HG03521 (cell line): ENCODE measurements at regions not wholly inside any gene's neighbourhood (a gene's known extent, or its start where the extent isn't known, plus 50 kb on each side); places are given as distances from the start of the nearest gene placed in this dataset.

Source experiments
- ATAC-seq: cut with Tn5 transposase; IDR thresholded peaks from one replicate; pipeline ENCODE4 v1.9.1; 2021; ENCODE audit warnings: mild to moderate bottlenecking, moderate library complexity; ENCODE audit not compliant: unreplicated experiment

DNA sequence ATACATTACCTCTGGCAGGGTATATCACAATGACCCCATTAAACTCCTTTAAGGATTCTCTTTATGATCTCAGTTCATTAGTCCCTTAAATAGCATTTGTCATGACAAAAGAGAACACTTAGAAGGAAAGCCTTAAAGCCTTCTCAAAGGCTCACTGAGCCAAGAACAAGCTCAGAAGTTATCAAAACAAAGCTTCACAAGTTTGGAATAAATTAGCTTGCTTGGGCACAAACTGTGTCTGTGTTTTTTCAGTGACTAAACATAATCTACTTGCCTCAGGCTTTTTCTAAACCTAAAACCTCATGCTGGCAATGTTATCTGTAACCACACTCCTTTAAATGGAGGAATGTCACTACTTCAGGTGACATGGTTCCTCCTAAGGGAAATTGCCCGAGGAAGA lies 1114.9 kb upstream of the C9orf72 start:
- ATAC-seq, result no peak

DNA sequence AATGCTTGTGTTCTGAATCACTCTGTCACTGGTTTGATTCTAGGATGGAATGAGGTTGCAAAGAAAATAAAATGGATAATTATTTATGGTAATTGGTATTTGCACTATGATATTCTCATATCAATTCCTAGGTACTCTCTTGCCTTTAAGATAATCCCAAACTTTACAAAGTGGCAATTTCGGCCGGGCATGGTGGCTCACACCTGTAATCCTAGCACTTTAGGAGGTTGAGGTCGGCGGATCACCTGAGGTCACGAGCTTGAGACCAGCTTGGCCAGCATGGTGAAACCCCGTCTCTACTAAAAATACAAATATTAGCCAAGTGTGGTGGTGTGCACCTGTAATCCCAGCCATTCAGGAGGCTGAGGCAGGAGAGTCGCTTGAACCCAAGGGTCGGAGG lies 1118.7 kb upstream of the C9orf72 start:
- ATAC-seq, result no peak

DNA sequence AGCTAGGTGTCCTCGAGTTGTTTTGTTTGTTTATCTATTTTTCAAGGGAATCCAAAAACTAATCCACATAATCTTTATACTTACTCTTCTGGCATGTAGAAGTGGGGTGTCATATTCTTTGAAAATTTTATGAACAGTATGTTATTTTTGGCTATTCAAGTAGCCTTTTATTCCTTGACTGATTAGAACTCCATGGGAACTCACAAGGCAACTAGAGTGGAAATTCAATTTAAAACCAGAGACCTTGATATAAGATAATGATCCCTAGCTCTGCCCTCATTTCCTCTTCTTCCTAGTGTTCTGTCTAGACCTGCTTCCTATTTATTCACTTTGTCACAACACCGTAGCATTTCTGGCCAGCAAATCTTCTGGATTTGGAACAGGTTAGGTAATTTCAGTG lies 1123.7 kb upstream of the C9orf72 start:
- no peak for ATAC-seq

DNA sequence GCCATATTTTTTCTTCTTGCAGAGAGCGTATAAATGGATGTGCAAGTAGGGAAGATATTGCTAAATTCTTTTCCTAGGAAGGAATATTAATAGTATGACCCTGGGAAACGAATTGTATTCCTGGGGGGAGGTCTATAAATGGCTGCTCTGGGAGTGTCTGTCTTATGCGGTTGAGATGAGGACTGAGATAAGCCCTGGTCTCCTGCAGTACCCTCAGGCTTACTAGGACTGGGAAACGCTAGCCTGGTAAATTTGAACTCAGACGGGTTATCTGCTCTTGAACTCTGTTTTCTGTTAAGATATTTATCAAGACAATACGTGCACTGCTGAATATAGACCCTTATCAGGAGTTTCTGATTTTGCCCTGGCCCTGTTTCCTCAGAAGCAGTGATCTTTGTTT lies 1126.4 kb upstream of the C9orf72 start:
- ATAC-seq, result no peak

DNA sequence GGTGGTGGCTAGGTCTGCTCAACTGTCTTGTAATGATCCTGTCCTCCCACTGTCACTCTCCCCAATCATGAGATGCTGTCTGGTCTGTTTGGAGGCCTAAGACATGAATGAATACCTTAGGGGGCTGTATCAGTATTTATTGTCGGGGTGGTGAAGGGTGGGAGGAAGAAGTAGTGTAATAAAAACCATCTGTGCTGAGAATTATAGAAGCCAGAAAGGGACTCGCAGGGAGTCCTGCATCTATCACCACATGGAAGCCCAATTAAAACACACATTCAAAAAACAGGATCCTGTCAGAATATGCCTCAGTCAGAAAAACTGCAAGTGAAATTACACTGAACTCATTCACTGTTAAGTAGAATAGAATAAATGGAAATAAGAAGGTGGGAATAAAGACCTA lies 1134.3 kb upstream of the C9orf72 start:
- no peak for ATAC-seq

DNA sequence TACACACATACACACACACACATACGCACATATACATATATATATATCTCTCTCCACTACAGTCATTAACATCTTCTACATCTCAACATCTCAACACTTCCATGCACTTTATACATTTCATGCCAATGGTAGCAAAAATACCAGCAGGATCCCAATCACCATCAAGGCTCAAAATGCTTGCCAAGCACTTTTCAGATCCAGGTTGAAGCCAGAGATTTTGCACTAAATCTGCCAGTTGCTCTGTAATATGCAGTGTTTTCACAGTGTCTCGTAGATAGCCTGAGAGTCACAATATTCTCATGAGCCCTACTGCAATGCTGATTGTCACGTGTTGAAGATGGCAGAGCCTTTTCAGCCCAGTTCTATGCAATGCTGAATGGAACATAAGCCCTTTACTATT lies 1140.9 kb upstream of the C9orf72 start:
- ATAC-seq, result no peak

DNA sequence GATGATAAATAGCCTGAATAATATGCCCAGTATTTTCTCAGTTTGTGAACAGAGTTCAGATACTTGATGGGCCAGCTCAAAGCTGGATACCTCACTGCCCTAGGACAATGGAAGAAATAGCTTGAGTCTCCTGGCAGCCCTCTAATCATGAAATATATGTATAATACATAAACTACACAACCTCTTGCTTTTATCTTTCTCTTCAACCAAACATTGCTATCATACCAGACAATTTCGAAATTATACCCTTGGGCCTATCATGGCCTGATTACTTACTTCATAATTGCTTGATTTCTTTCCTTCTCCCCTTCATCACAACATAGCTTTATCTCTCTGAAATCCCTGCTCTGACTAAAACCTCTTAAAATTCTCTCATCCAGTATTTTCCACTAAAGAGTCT lies 1144.9 kb upstream of the C9orf72 start:
- ATAC-seq, result no peak

DNA sequence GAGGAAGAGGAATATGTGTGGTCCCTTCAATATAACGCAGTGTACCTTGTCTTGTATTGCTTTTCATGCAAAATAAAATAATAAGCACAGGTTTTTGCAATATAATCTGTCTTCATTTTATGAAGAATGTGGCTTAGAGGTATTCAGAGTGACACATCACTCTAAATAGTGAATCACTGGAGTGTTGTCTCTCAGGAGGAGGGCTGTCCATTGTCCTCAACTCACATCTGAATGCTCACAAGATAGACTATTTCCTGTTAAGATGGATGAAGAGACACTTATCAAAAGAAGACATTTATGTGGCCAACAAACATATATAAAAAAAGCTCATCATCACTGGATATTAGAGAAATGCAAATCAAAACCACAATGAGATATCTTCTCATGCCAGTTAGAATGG lies 1147.5 kb upstream of the C9orf72 start:
- no peak for ATAC-seq

DNA sequence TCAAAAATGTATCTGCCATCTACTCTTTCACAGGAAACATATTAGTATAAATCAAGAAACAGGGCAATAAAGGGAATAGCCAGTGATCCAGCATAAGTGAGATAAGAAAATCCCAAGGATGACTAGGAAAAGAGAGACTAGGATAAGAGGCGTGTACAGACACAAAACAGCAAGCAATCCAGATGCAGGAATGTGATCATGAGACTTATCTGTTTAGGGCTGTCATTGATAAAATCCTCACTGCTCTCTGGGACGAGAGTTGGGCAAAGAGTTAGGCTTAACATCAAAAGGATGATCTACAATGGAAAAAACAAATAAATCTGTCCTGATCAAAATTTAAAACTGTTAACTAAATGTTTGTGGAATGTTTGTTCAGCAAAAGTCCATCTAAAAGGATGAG lies 1156.8 kb upstream of the C9orf72 start:
- no peak for ATAC-seq

DNA sequence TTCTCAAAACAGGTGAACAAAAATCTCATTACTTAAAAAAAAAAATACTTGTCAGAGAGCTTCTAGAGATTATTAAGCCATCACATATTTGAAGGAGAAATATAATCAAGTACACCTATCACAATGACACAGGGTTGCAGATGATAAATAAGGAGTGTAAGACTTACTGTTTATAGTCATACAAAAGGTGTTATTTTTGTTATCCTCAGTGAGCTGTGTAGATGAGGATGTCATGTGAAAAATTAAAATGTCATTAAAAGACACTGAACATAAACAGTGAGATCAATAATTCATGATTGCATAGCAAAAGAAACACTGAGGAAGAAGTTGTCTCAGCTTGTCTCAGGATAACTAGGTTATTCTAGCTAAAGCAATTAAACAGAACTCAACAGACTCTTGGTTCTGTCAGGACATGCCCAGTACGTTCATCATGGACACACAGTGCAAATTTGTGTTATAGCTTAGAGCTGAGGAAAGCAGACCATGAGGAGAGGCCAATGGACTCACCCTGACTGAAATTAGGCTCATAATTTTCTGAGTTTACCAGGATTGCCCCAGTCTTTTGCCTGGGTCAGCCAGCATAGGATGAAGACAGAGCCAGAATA lies 1162.6 kb upstream of the C9orf72 start:
- ATAC-seq, result no peak

DNA sequence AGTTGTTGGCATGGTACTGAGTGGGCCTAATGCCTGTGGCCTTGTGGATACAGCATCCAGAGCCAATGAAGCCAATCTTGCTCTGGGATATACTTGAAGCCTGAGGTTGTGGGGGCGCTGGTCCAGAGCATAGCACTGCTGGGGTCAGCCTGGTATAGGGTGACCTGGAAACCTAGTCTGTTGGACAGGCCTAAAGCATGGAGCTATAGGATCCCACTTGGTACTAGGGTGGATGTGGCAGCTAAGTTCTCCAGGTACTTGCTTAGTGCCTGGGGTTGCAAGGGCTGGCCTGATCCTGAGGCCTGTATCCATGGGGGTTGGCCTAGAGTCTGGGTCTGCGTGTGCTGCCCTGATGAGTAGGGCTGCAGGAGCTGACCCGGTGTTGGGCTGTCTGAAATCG lies 1168.2 kb upstream of the C9orf72 start:
- ATAC-seq, result no peak

DNA sequence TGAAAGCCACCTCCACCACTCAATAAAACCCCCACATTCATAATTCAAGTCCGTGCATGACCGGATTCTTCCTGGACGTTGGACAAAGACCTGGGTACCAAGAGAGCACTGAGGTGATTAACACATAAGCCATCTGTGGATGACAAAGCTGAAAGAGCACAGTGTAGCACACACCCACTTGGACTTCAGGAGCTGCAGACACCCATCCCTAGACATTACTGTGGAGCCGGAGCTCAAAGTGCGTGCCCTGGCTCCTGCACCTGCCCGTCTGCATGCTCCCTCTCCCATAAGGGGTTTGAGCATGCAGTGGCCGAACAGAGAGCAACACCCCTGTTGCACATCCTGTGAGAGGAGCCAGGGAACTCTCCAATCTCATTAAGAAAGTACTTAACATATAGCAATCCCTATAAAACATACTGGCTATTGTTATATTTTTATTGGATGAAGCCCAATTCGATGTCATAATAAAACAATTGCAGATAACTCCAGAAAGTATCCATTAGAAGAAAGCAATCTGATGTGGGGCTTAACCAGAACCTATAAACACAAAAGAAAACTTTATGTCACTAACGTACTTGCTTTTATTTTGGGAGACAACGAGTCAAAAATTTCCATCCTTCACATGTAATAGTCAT lies 1174.2 kb upstream of the C9orf72 start:
- no peak for ATAC-seq

DNA sequence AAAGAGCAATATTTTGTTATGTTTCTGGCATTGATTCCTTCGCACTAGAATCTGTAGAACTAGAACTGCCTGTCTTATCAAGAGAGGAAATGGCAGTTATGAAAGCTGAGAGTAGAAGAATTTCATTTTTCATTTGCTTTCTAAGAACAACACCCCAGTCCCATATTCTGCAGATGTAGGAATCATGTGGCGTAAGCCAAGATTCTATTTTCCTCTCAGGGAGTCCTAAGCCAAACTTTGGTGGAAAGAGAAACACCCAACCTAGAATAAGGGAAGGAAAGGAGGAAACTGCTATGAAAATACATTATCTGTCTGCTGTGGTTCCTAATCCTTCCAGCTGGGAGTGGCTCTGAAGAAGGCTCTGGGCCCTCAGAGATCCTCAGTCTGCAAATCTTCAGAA lies 1176.9 kb upstream of the C9orf72 start:
- ATAC-seq, result no peak

DNA sequence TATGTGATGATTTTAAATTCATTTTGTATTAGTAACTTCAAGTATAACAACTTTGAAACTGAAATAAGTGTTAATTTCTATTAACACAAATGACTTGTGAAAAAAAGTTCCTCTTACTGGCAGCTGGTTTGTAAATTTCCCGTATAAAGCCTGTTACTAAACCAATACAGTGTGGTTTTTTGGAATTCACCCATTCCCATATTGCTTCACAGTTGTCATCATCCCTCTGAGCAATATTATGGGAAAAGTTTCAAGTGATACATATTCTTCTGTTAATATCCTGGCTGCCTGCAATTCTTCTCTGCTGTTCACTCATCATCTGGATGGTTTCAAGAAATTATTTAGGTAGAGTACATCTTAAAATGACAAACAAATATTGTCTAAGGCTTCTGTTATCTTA lies 1185.1 kb upstream of the C9orf72 start:
- no peak for ATAC-seq

DNA sequence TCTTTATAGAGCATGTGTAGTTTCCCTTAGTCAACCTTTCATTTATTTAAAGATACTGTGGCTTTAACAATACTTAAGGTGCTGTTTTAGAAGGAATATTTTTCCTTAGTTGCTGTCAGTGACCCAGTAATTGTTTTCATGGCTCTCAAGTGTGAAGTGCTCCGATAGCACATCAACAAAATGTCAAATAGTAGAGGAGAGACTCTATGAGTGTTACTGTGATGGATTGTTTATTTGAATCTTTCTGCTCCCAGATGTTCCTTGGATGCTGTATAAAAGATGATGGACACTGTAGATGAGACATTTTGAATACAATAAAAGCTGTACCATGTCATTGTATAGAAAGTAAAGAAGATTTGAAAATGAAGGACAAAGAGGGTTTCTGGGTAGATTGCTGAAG lies 1185.7 kb upstream of the C9orf72 start:
- ATAC-seq, result no peak

DNA sequence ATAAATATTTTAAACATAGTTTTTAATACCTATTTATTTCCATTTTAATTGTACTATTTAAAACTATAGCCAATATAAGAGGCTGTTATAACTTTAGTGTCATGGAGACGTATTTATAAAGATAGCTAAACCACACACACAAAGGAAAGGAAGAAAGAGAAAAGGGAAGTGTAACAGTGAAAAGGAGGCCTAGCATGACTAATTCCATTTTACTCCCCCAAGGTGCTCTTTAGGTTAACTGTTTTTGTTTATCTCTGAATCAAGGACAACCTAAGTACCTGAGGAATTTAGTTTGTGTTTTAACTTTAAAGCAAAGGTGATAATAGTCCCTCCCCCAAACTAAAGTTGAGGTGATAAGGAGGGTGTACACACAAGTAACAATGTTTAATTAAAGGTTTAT lies 1188.9 kb upstream of the C9orf72 start:
- ATAC-seq, result no peak

DNA sequence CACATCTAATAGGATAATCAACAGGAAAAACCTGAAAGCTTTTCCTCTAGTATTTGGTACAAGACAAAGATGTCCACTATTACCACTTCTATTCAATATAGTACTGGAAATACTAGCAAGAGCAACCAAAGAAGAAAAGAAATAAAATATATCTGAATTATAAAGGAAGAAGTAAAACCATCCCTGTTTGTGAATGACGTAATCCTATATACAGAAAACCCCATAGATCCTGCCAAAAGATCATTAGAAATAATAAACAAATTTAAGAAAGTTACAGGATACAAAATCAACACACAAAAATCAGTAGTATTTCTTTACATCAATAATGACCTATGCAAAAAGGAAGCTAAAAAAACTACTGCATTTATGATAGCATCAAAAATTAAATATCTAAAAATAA lies 1191.3 kb upstream of the C9orf72 start:
- no peak for ATAC-seq

DNA sequence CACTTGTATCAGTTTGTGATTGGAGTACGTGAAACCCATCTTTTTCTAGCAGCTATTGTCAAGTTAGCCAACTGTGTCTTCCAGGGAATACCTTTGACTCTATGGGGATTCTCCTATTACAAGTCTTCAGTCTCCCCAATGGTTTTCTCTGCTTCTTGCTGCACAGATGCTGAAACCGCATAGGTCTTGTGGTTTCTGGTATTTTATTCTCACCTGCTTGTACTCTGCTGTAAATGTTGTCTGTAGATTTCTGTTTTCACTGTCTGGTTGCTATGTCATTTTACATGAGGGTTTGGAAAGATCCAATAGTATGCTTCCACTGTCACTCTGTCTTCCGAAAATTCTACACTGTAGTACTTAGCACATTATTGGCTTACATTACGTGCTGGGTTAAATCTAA lies 1196.9 kb upstream of the C9orf72 start:
- no peak for ATAC-seq

DNA sequence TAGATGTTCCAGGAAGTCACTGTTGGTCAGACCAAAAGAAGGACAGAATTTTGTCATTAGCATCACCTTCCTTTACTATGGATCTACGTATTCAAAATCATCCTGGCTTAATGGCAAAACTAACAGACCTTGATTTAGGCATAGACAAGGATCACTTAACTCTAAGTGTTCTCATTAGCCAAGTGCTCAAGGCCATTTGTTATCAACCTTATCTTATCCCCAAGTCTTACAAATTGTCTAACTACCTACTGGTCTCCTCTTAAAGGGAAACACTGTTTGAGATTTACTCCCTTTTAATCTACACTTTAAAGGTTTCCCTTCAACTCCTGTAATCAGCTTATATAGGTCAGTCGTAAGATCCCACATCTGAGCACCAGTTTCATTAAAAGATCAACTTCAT lies 1197.5 kb upstream of the C9orf72 start:
- ATAC-seq, result no peak

DNA sequence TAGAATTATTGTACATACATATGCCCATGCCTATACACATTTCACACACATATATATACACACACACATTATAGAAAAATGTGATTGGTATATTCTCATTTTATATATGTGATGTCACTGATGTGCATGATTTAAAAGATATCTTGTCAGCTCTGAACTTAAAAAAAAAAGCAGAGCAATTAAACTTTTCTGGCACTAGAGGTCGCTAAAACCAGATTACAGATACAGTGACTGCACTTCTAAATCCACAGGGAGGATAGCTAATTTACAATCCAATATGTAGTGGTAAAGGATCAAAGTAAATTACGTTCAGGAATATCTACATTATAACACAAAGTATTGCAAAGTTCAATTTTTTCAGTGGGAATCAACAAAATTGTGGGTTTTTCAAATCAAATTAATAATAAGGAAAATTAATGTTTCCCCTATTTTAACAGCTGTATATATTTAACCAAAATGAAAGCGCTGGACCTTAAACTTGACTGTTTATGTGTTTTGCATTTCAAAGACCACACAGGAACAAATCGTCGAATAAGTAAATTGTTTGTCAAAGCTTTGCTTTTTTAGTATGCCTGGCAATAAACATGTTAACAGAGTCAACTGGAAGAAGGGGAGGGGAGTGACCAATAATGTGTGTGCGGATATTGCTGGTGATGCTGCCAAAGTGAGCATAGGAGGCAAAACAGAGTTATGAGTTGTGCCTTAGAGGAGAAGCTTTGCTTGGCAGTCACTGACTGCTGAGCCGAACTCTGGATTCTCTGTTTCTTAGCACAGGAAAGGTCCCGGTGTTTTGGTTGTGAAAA lies 1201.4 kb upstream of the C9orf72 start:
- no peak for ATAC-seq

DNA sequence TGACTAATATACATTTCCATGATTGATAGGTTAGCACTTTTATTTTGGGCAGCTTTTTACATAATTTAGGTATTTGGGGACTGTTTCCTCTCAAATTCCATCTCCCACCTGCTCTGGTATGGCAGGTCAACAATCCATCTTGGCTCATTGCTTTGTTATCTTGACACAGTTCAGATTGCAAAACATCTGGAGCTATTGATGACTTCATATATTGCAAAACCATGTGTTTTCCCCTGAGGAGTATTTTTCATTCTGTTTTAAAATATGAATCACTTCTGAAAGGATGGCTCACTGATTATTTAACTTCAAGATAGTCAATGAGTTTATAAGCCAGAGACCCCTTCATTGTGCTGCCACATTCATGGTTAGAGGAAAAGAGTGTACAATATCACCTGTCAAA lies 1206.0 kb upstream of the C9orf72 start:
- ATAC-seq, result no peak

DNA sequence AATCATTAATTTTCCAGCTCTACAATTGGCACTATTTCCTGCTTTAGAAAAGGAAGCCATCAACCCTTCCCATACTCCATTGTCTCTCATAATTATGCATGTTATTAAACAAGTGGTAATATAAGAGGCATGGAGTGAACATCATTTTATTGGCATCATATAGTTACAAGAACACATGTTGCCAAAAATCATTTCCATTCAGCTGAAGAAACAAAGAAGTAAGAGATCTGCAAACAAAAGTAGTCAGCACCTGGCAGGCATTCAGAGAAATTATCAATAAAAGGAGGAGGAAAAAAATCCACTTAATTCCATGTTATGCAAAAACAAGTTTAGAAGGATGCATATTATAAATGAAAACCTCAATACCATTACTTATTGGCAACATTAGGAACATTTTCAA lies 1208.2 kb upstream of the C9orf72 start:
- no peak for ATAC-seq
